Nephron progenitor cell (in vitro differentiated cells): ENCODE measurements at regions not wholly inside any gene's neighbourhood (a gene's known extent, or its start where the extent isn't known, plus 50 kb on each side); places are given as distances from the start of the nearest gene placed in this dataset.
"Not testable (repeated sequence)": the region's sequence is repeated elsewhere in the genome, so short reads cannot be mapped to it uniquely, and the experiment has no call there.

ENCODE experiments used
- DNase-seq: peaks from one replicate; pipeline ENCODE4 v3.0.0; 2021
- H3K27ac Mint-ChIP-seq: 2 replicates; pipeline ENCODE4 v1.8.0; 2021; ENCODE audit warnings: mild to moderate bottlenecking, moderate library complexity, mixed read lengths
- H3K27me3 Mint-ChIP-seq: 2 replicates; pipeline ENCODE4 v1.8.0; 2021; ENCODE audit warnings: mild to moderate bottlenecking, low read depth, mixed read lengths; ENCODE audit not compliant: poor library complexity
- H3K36me3 Mint-ChIP-seq: 2 replicates; pipeline ENCODE4 v1.8.0; 2021; ENCODE audit warnings: low read depth, mixed read lengths
- H3K4me1 Mint-ChIP-seq: 2 replicates; pipeline ENCODE4 v1.8.0; 2021; ENCODE audit warnings: mixed read lengths
- H3K4me3 Mint-ChIP-seq: 2 replicates; pipeline ENCODE4 v1.8.0; 2021; ENCODE audit warnings: mild to moderate bottlenecking, moderate library complexity, mixed read lengths
- H3K9me3 Mint-ChIP-seq: 2 replicates; pipeline ENCODE4 v1.8.0; 2021; ENCODE audit warnings: mild to moderate bottlenecking, moderate library complexity, mixed read lengths
- TF ChIP-seq, protein P1 (sequence below): fragments of 200-600 bp; sonication (generic); IDR thresholded peaks from 2 replicates; pipeline ENCODE4 v1.5.0; 2021; ENCODE audit warnings: antibody characterized with exemption

GRCh38 chr10:30208330-30208729 lies 140.7 kb downstream of the MTPAP start:
- H3K4me1 Mint-ChIP-seq = peaks cover 14% of the 10 kb centered on the region
- H3K36me3 Mint-ChIP-seq = no peaks in the 10 kb centered on the region
- peaks cover 14% of the 10 kb centered on the region for H3K9me3 Mint-ChIP-seq
- peaks cover 6% of the 10 kb centered on the region for H3K27me3 Mint-ChIP-seq
- DNase-seq = no peak
- no peak overlapping the region for H3K4me3 Mint-ChIP-seq
- H3K27ac Mint-ChIP-seq = no peak overlapping the region
- TF ChIP-seq, protein P1, sequence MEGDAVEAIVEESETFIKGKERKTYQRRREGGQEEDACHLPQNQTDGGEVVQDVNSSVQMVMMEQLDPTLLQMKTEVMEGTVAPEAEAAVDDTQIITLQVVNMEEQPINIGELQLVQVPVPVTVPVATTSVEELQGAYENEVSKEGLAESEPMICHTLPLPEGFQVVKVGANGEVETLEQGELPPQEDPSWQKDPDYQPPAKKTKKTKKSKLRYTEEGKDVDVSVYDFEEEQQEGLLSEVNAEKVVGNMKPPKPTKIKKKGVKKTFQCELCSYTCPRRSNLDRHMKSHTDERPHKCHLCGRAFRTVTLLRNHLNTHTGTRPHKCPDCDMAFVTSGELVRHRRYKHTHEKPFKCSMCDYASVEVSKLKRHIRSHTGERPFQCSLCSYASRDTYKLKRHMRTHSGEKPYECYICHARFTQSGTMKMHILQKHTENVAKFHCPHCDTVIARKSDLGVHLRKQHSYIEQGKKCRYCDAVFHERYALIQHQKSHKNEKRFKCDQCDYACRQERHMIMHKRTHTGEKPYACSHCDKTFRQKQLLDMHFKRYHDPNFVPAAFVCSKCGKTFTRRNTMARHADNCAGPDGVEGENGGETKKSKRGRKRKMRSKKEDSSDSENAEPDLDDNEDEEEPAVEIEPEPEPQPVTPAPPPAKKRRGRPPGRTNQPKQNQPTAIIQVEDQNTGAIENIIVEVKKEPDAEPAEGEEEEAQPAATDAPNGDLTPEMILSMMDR = no peak

- Mint-ChIP-seq H3K4me3 (peak overlapping the region; percentile 15), H3K9me3 (peaks cover 18% of the 10 kb centered on the region), H3K36me3 (no peaks in the 10 kb centered on the region), H3K27me3 (peaks cover 4% of the 10 kb centered on the region), H3K4me1 (peaks cover 14% of the 10 kb centered on the region), H3K27ac (peak overlapping the region; percentile 1)
- DNase-seq = no peak
- TF ChIP-seq, protein P1 = no peak
These were observed 141.5 kb downstream of the MTPAP start for GRCh38 chr10:30207485-30208052.

- peaks cover 27% of the 10 kb centered on the region for H3K9me3 Mint-ChIP-seq
- H3K4me3 Mint-ChIP-seq = no peak overlapping the region
- no peaks in the 10 kb centered on the region for H3K36me3 Mint-ChIP-seq
- DNase-seq = no peak
- peaks cover 13% of the 10 kb centered on the region for H3K27me3 Mint-ChIP-seq
- no peak overlapping the region for H3K27ac Mint-ChIP-seq
- TF ChIP-seq, protein P1 = no peak
- H3K4me1 Mint-ChIP-seq = no peaks in the 10 kb centered on the region
These were observed 140.6 kb upstream of the JCAD start for GRCh38 chr10:30200017-30200415.

GRCh38 chr10:30199376-30200016 lies 140.1 kb upstream of the JCAD start:
- TF ChIP-seq, protein P1 = no peak
- H3K36me3 Mint-ChIP-seq = peaks cover 2% of the 10 kb centered on the region
- no peak overlapping the region for H3K27ac Mint-ChIP-seq
- no peaks in the 10 kb centered on the region for H3K4me1 Mint-ChIP-seq
- H3K27me3 Mint-ChIP-seq = peaks cover 13% of the 10 kb centered on the region
- no peak overlapping the region for H3K4me3 Mint-ChIP-seq
- H3K9me3 Mint-ChIP-seq = peaks cover 31% of the 10 kb centered on the region
- DNase-seq = no peak

DNA sequence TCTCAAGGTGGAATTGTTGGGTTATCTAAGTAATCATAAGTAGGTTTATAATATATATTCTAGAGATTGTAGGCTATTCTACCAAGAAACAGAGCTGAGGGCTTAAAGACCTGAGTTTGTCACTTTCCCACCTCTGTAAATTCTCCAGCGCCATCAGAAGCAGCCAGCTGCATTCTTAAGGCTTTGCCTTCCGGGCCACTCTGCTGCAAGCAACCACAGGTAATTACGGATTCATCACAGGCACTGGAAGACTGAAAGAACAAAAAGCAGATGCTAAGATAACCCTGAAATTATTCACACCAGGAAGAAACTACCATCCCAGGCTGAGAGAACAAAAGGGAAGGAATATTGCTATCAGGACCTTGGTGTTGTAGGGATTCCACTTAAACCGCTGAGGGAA lies 137.8 kb upstream of the JCAD start:
- Mint-ChIP-seq H3K4me3 (no peak overlapping the region), H3K36me3 (peaks cover 17% of the 10 kb centered on the region), H3K27ac (no peak overlapping the region)

GRCh38 chr10:30196559-30196958 lies 137.2 kb upstream of the JCAD start:
- Mint-ChIP-seq H3K9me3 (peaks cover 38% of the 10 kb centered on the region), H3K36me3 (peaks cover 17% of the 10 kb centered on the region), H3K27me3 (peaks cover 13% of the 10 kb centered on the region)
- H3K4me1 Mint-ChIP-seq, H3K4me3 Mint-ChIP-seq, DNase-seq, H3K27ac Mint-ChIP-seq: not testable (repeated sequence)

More for the DNA sequence above, 137.8 kb upstream of the JCAD start:
- H3K4me1 Mint-ChIP-seq = no peaks in the 10 kb centered on the region
- TF ChIP-seq, protein P1 = no peak
- no peak for DNase-seq
- H3K9me3 Mint-ChIP-seq = peaks cover 37% of the 10 kb centered on the region
- peaks cover 13% of the 10 kb centered on the region for H3K27me3 Mint-ChIP-seq
